ENCODE measurements at regions not wholly inside any gene's neighbourhood (a gene's known extent, or its start where the extent isn't known, plus 50 kb on each side); places are given as distances from the start of the nearest gene placed in this dataset.
"Not testable (repeated sequence)": the region's sequence is repeated elsewhere in the genome, so short reads cannot be mapped to it uniquely, and the experiment has no call there.

DNA sequence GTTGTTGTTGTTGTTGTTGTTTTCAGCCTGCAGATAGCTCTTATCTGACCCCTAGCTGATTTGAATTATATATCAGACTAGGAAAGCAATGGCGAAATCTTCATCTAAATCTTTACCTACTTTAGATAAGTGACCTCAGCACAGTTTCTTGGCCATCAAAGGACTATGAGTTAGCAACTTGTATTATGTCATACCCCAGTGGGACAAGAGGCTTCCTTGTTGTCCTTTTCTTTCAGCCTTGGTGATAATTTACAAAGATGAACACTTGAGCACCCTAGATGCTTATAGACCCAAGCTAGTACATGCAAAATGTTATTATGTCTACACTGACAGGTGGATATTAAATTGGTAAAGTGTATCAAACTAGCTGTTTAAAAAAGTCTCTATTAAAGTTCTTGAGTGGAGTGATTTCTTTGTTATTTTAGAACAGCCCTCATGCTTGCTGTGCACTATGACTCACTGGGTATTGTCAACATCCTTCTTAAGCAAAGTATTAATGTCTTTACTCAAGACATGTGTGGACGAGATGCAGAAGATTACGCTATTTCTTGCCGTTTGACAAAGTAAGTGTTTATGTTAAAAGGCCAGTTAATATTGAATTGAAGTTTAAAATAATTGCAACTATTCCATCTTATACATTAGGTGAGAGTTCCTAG, 56.6 kb upstream of the ZNF519 start:
- not testable (repeated sequence) for DNase-seq
